Naive B cell (primary cell): ENCODE measurements at regions not wholly inside any gene's neighbourhood (a gene's known extent, or its start where the extent isn't known, plus 50 kb on each side); places are given as distances from the start of the nearest gene placed in this dataset.

Experiments used
- ATAC-seq, 2 donors: fragments of 150-1000 bp; cut with Tn5 transposase; 2 replicates each; pipeline ENCODE4 v1.10.0; 2021; ENCODE audit warnings: low read depth in 2 of 2, mild to moderate bottlenecking in 2 of 2, moderate library complexity in 2 of 2
- DNase-seq: peaks from one replicate; pipeline ENCODE4 v3.0.0; 2022
- H3K27ac Mint-ChIP-seq, 6 donors: one replicate each; pipeline ENCODE4 v1.8.0; 2020 to 2022; ENCODE audit warnings: mild to moderate bottlenecking in 6 of 6, mixed read lengths in 6 of 6, moderate library complexity in 5 of 6, inconsistent platforms in 2 of 6
- H3K27me3 Mint-ChIP-seq, 3 donors: one replicate each; pipeline ENCODE4 v1.8.0; 2021 to 2022; ENCODE audit warnings: mixed read lengths in 3 of 3, mild to moderate bottlenecking in 1 of 3
- H3K36me3 Mint-ChIP-seq, 2 donors: one replicate each; pipeline ENCODE4 v1.8.0; 2020 to 2022; ENCODE audit warnings: mixed read lengths in 2 of 2, inconsistent platforms in 1 of 2, mild to moderate bottlenecking in 1 of 2
- H3K4me1 Mint-ChIP-seq, 3 donors: one replicate each; pipeline ENCODE4 v1.8.0; 2020 to 2022; ENCODE audit warnings: mixed read lengths in 3 of 3, inconsistent platforms in 1 of 3, mild to moderate bottlenecking in 1 of 3, moderate library complexity in 1 of 3
- H3K4me3 Mint-ChIP-seq, 8 donors: one replicate each; pipeline ENCODE4 v1.8.0; 2020 to 2022; ENCODE audit warnings: mild to moderate bottlenecking in 8 of 8, mixed read lengths in 8 of 8, moderate library complexity in 8 of 8, inconsistent platforms in 2 of 8
- H3K9me3 Mint-ChIP-seq, 7 donors: one replicate each; pipeline ENCODE4 v1.8.0; 2020 to 2022; ENCODE audit warnings: mixed read lengths in 7 of 7, mild to moderate bottlenecking in 5 of 7, inconsistent platforms in 2 of 7, moderate library complexity in 1 of 7

DNA sequence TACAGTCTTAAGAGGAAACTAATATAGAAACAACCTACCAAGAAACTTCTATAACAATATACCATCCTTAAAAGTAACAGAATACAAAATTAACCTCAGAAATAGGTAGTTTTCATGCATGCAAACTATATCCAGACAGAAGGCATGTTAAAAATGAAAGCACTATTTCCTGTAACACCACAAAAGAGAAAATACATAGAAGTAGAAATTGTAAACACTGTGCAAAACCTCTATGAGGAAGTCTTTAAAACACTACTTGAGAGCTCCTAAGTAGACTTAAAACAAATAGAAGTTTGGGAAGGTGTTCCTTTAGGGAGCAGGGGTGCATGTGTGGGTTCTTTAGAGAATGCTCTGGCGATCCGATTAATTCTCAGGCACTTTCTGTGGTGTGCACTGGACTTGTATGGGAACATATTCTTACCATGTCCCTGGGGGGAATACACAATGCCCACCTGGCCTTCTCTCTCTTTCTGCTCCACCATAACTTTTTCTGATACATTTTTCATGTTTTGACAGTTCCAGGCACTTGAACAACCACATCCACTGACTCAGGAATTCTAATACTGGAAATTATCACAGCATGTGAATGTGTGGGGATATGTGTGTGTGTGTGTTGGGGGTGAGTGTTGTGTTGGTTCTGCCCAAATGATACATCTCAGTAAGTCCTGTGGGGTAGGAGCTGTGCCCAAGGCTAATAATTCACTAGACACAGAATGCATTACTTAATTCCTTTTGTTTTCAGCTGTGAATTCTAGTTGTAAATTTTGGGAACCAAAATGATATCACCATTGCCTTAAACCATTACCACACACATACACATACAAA lies 866.3 kb upstream of the B3GALT2 start:
- Mint-ChIP-seq H3K36me3 (no peaks in the 10 kb centered on the region), H3K4me3 (no peak overlapping the region), H3K4me1 (peaks cover 0 to 10% (median 0%) of the 10 kb centered on the region in 3 donors), H3K27me3 (no peaks in the 10 kb centered on the region), H3K27ac (peak overlapping the region in 2 of 6 donors; percentile 28 to 57), H3K9me3 (no peaks in the 10 kb centered on the region)
- ATAC-seq = no peak
- DNase-seq = no peak

DNA sequence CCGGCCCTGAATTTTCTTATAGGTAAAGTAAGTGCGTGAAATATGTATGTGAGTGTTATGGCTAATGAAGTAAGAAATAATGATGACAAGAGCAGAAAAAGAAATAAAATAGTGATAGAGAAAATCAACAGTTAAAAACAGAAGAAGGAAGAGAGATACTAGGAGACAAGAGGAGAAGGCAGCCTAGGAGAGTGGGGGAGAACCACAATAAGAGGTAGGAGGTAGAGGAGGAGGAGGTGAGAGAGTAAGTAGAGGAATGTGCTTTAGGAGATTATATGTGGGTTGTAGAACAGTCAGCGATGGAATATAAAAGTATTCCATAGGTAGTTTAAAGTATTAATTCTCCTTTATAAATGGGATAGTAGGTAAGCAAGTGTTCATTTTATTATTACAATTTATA lies 861.5 kb upstream of the B3GALT2 start:
- DNase-seq = no peak
- Mint-ChIP-seq H3K36me3 (no peaks in the 10 kb centered on the region), H3K27me3 (no peaks in the 10 kb centered on the region), H3K9me3 (no peaks in the 10 kb centered on the region), H3K4me1 (peaks cover 5 to 14% (median 10%) of the 10 kb centered on the region in 3 donors), H3K27ac (no peak overlapping the region), H3K4me3 (no peak overlapping the region)
- no peak for ATAC-seq

DNA sequence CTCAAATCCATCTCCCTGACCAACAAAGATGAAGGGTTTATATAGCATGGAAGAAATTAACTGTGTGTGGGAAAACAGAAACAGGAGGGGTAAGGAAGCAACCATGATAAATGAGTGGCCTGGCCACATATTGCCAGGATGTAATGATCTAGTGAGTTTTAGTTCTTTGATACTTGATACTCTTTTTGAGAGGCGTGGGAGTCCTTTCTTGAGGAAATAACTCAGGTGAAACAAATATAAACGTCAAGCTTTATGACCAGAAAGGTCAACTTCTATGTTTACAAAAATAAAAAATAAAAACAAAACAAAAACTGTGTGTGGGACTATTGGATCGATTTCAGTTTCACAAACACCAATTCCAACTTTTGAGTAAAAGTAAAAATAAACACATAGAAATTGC lies 860.8 kb upstream of the B3GALT2 start:
- Mint-ChIP-seq H3K4me3 (no peak overlapping the region), H3K36me3 (no peaks in the 10 kb centered on the region), H3K27me3 (no peaks in the 10 kb centered on the region), H3K4me1 (peaks cover 5 to 10% (median 7%) of the 10 kb centered on the region in 3 donors), H3K27ac (no peak overlapping the region), H3K9me3 (no peaks in the 10 kb centered on the region)
- DNase-seq = no peak
- ATAC-seq = no peak

DNA sequence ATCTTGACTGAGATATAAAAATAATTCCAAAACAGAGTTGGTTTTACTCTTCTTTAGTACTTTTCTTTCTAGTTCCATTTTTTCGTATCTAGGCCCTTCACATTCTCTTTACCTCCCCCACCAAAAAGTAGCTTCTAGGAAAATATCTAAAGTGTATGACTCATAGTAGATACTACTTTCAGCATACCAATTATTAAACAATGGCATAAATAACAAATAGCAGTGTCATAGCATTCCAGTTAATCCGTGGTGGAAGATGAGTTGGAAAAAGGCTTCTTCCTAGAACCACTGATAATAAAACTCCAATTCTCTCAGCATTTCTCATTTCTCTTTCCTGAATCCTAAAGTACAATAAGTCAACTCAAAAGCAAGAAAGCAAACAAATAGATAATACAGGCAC lies 859.0 kb upstream of the B3GALT2 start:
- Mint-ChIP-seq H3K9me3 (no peaks in the 10 kb centered on the region), H3K27ac (no peak overlapping the region), H3K4me1 (peaks cover 5 to 10% (median 5%) of the 10 kb centered on the region in 3 donors), H3K4me3 (no peak overlapping the region), H3K36me3 (no peaks in the 10 kb centered on the region), H3K27me3 (no peaks in the 10 kb centered on the region)
- ATAC-seq (no peak), DNase-seq (no peak)

DNA sequence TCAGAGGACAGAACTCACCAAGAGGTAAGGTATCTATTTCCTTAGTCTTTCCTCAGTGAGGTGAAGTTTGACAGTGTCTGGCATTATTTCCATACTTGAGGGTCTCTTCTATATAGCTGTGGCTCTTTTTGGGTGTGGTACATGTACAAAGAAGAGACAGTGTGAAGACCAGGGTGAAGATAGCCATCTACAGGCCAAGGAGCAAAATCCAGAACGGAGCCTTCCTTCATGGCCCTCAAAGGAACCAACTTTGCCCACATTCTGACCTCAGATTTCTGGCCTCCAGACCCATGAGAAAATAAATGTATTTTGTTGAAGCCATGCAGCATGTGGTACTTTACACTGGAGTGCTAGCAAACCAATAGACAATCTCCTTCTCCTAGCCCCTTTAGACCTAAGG lies 858.5 kb upstream of the B3GALT2 start:
- Mint-ChIP-seq H3K9me3 (no peaks in the 10 kb centered on the region), H3K27ac (no peak overlapping the region), H3K36me3 (no peaks in the 10 kb centered on the region), H3K4me1 (peaks cover 5 to 10% (median 5%) of the 10 kb centered on the region in 3 donors), H3K4me3 (no peak overlapping the region), H3K27me3 (no peaks in the 10 kb centered on the region)
- DNase-seq = no peak
- ATAC-seq = no peak

DNA sequence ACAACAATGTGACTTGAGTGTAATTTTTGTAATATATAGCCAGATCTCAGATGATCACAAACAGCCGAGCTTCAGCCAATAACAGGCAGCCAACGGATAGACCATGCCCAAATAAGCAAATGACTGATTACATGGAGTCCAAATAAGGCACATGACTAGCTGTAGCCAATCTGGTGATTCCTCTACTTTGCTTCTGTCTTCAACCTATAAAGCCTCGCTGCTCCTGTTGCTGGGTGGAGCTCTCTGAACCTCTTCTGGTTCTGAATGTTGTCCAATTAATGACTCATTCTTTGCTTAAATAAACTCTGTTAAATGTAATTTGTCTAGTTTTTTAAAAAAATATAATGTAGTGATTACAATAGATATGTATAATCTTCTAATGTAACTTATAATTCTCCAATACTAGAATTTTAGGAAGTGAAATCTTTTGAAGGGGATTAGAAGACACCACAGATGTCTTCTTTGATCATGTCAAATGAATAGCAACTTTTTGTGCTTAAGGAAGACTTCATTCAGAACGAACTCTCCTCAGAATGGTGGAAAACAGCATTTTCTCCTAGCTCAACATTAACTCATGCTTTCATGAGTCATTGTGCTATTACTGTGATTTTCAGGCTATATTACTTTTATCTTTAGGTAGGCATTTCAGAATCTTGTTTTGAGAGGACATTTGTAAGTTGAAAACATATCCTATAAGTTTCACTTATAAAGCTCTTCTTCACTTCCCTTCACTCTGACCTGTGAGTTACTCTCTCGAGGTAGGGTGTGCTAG lies 857.8 kb upstream of the B3GALT2 start:
- ATAC-seq = no peak

DNA sequence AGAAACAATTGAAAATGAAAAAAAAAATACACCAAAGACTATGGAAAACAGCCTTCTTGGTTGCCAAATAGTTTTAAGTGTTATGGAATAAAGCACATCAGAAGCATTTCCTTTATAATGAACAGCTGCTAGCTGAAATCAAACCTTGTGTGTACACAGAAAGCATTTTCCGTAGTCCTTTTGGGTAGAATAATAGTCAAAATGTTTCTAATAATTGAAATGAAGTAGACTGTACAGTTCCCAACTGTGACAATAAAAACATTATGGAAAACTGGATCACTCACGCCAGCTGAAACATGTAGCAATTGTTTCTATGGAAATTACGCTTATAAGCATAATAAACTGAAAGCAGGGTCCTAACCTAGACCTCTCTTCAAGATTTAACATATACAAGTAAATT lies 856.3 kb upstream of the B3GALT2 start:
- H3K27me3 Mint-ChIP-seq = no peaks in the 10 kb centered on the region
- no peaks in the 10 kb centered on the region for H3K9me3 Mint-ChIP-seq
- H3K4me3 Mint-ChIP-seq = no peak overlapping the region
- DNase-seq (no peak), ATAC-seq (no peak)
- H3K36me3 Mint-ChIP-seq = no peaks in the 10 kb centered on the region
- no peak overlapping the region for H3K27ac Mint-ChIP-seq
- peaks cover 5 to 10% (median 5%) of the 10 kb centered on the region in 3 donors for H3K4me1 Mint-ChIP-seq

More for the DNA sequence above, 857.8 kb upstream of the B3GALT2 start:
- Mint-ChIP-seq H3K27ac (no peak overlapping the region), H3K9me3 (no peaks in the 10 kb centered on the region), H3K4me3 (no peak overlapping the region), H3K27me3 (no peaks in the 10 kb centered on the region), H3K36me3 (no peaks in the 10 kb centered on the region), H3K4me1 (peaks cover 5 to 10% (median 5%) of the 10 kb centered on the region in 3 donors)
- no peak for DNase-seq

DNA sequence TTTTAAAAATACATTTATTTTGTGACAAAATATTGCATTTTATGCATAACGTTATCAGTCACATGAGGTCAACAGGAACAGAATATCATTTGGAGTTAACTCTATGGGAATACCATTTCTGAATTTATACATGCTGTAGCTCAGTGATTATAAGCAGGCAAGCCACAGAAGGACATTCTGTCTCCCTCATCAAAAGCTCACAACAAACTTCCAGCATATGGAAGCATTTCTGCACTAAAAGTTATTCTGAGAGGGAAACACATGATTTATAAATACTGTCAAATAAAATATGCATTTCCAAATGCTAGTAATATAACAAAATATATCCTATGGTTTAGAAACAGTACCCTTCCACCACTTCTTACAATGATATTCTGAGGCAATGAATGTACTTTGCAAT lies 854.1 kb upstream of the B3GALT2 start:
- Mint-ChIP-seq H3K9me3 (peaks cover 0 to under 1% (median 0%) of the 10 kb centered on the region in 7 donors), H3K4me3 (no peak overlapping the region), H3K4me1 (peaks cover 3 to 10% (median 5%) of the 10 kb centered on the region in 3 donors), H3K36me3 (no peaks in the 10 kb centered on the region), H3K27me3 (no peaks in the 10 kb centered on the region), H3K27ac (no peak overlapping the region)
- DNase-seq (no peak), ATAC-seq (no peak)

DNA sequence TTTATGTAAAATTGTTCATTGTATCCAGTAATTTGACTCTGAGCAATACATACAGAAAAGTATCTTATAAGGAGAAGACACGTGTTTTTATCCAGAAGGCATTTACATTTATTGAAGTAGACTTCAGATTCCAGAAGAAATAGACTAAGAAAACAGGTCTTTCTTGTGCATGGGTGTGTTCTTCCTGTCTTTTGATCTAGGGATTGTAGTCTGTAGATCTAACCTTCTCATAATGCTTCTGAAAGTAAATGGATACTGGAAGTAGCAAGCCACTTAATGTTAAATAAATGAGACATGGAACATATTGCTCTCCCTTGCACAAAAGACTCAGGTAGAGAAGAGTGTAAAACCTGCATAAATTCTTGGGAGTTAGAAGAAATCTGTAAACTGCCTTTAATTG lies 853.2 kb upstream of the B3GALT2 start:
- Mint-ChIP-seq H3K4me3 (no peak overlapping the region), H3K27ac (no peak overlapping the region), H3K9me3 (peaks cover 0 to 10% (median 3%) of the 10 kb centered on the region in 7 donors), H3K27me3 (no peaks in the 10 kb centered on the region), H3K4me1 (peaks cover 0 to 3% (median 3%) of the 10 kb centered on the region in 3 donors), H3K36me3 (no peaks in the 10 kb centered on the region)
- ATAC-seq (no peak), DNase-seq (no peak)

DNA sequence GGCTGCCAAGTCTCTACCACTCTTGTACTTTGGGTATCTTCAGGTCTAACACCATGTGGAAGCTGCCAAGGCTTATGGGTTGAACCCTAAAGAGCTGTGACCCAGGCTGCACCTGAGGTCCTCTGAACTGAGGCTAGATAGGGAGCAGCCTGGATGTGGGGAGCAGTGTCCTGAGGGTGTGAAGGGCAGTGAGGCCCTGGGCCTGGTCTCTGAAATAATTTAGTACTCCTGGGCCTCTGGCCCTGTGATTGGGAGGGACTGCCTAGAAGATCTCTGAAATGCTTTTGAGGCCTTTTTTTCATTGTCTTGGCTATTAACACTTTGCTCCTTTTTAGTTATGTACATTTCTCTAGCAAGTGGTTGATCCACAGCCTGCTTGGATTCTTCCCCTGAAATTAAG lies 847.2 kb upstream of the B3GALT2 start:
- no peak for DNase-seq
- ATAC-seq = no peak
- Mint-ChIP-seq H3K4me3 (no peak overlapping the region), H3K27me3 (no peaks in the 10 kb centered on the region), H3K9me3 (peaks cover 5 to 31% (median 11%) of the 10 kb centered on the region in 7 donors), H3K4me1 (peaks cover 0 to under 1% (median 0%) of the 10 kb centered on the region in 3 donors), H3K36me3 (peaks cover 0 to 15% of the 10 kb centered on the region in 2 donors), H3K27ac (no peak overlapping the region)

DNA sequence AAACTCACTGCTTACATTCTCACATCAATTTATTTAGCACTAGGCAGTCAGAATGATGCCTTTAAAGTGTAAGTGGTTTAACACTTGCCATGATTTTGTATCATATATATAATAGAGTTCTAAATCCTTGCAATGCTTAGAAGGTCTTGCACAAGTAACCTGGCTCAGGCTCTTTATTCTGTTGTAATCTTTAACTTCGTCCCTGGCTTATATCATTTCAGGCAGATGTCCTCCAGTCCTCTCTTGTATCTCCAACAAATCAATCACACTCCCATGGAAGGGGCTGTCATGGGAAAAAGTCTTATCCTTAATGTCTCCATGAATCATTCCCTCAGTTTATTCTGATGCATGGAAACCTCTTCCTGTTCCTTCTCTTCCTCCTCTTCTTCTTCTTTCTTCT lies 841.6 kb upstream of the B3GALT2 start:
- no peak for ATAC-seq
- H3K27ac Mint-ChIP-seq = no peak overlapping the region
- H3K9me3 Mint-ChIP-seq = peaks cover 0 to 11% (median 6%) of the 10 kb centered on the region in 7 donors
- no peak for DNase-seq
- peaks cover 0 to 9% of the 10 kb centered on the region in 2 donors for H3K36me3 Mint-ChIP-seq
- no peak overlapping the region for H3K4me3 Mint-ChIP-seq
- H3K4me1 Mint-ChIP-seq = peaks cover 0 to 6% (median 0%) of the 10 kb centered on the region in 3 donors
- no peaks in the 10 kb centered on the region for H3K27me3 Mint-ChIP-seq

DNA sequence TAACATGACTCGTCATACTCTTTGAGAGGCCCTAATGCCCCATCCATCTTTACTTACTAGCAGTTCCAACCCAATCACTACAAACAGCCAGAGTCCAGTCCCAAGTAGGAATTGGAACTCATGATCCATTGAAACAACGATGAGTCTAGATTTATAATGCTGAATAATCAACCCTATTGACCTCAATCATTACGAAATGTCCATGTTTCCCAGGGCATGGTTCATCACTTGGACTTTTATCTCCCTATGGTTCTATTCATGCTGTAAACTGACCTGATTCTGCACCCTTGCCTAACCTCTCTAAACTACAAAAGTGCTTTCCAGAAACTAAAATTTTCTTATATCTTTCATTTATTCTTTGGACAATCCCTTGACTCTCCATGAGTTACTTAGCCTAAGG lies 840.0 kb upstream of the B3GALT2 start:
- H3K9me3 Mint-ChIP-seq = peaks cover 0 to 11% (median 0%) of the 10 kb centered on the region in 7 donors
- no peaks in the 10 kb centered on the region for H3K27me3 Mint-ChIP-seq
- DNase-seq = no peak
- peaks cover 0 to 6% (median 0%) of the 10 kb centered on the region in 3 donors for H3K4me1 Mint-ChIP-seq
- ATAC-seq = no peak
- H3K4me3 Mint-ChIP-seq = no peak overlapping the region
- H3K27ac Mint-ChIP-seq = no peak overlapping the region
- peaks cover 0 to 9% of the 10 kb centered on the region in 2 donors for H3K36me3 Mint-ChIP-seq

DNA sequence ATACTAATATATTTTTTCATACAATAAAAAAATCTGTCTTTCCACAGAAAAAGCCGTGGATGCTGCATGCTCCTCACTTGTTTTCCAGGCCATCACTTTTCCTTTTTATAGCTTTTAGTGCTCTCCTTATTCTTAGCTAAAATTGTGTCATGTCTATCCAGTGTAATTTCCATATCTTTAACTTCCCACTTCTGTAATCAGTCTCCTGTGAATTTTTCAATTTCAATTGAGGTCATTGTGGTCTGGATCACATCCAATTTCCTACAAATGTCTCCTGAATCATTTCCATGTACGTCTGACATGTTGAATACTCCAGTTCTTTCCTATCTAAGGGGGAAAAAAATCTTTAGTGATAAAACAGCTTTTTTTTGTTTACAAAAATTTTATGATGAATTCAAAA lies 838.2 kb upstream of the B3GALT2 start:
- Mint-ChIP-seq H3K27ac (no peak overlapping the region), H3K4me1 (peaks cover 0 to 6% (median 0%) of the 10 kb centered on the region in 3 donors), H3K4me3 (no peak overlapping the region), H3K27me3 (no peaks in the 10 kb centered on the region), H3K36me3 (peaks cover 0 to 9% of the 10 kb centered on the region in 2 donors), H3K9me3 (peaks cover 0 to 8% (median 1%) of the 10 kb centered on the region in 7 donors)
- ATAC-seq = no peak
- no peak for DNase-seq

DNA sequence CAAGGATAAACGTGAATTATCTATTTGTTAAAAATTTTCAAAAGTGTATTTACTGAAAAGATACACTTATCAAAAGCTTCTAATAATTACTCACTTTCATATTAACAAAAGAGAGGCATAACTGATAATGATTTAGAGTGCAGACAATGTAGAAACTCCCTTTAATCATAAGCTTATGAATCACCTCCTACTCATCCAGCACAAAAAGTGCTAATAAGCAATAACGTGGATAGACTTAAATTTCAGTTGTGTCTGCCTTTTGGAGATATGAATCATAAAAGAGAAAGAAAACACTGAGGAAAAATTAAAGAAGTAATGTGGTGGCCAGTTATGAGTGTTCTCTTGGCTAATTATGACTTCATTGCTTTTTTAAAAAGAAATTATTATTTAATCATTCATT lies 827.6 kb upstream of the B3GALT2 start:
- H3K4me1 Mint-ChIP-seq = no peaks in the 10 kb centered on the region
- no peak overlapping the region for H3K4me3 Mint-ChIP-seq
- DNase-seq = no peak
- peaks cover 3 to 12% (median 6%) of the 10 kb centered on the region in 7 donors for H3K9me3 Mint-ChIP-seq
- ATAC-seq = no peak
- H3K36me3 Mint-ChIP-seq = no peaks in the 10 kb centered on the region
- H3K27me3 Mint-ChIP-seq = no peaks in the 10 kb centered on the region
- no peak overlapping the region for H3K27ac Mint-ChIP-seq
